Inferior parietal cortex (tissue), 1 donor: ENCODE measurements at regions not wholly inside any gene's neighbourhood (a gene's known extent, or its start where the extent isn't known, plus 50 kb on each side); places are given as distances from the start of the nearest gene placed in this dataset.
"Not testable (repeated sequence)": the region's sequence is repeated elsewhere in the genome, so short reads cannot be mapped to it uniquely, and the experiment has no call there.

Source experiments
- DNase-seq: peaks from one replicate; pipeline ENCODE4 v3.0.0-alpha.2; 2016; ENCODE audit errors: extremely low spot score

- DNase-seq: no peak
Measured at GRCh38 chr10:36496758-36497157, 628.6 kb upstream of the ANKRD30A start.

GRCh38 chr10:36494371-36494770 lies 631.0 kb upstream of the ANKRD30A start:
- DNase-seq: peak; percentile 50

DNA sequence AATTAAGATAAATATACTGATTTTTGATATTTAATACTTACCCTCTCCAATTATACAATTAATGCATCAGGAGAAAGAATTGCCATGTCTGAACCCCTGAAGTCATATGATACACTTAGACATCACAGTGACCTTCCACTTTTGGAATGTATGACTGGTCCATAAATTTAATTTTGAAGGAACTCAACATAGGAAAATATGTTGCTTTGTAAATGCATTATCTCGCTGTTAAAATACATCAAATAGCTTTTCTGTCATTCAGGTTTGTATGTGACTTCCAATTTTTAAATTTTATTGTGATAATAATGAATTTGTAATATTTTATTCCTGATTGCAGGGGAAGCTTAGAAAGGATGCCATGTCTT lies 631.9 kb upstream of the ANKRD30A start:
- no peak for DNase-seq

- DNase-seq: no peak
Measured at GRCh38 chr10:36492590-36493515, 632.5 kb upstream of the ANKRD30A start.

DNA sequence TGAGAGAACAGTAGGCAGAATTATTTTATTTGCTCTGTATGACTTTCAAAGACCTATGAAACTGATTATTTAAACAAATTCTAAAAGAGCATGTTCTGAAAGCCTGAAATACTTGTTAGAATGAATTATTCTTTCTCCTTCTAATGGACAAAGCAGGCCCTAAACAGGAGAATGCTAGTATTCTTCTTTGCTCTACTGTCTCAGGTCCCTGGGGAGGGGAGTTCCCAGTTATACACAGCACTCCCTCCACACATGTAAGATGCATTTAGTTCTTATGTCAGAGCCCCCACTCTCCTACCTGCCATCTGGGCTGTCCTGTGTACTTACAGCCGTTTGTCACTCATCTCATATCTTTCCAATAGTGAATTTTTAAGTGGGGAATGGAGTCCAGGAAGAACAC lies 633.5 kb upstream of the ANKRD30A start:
- DNase-seq: no peak

DNA sequence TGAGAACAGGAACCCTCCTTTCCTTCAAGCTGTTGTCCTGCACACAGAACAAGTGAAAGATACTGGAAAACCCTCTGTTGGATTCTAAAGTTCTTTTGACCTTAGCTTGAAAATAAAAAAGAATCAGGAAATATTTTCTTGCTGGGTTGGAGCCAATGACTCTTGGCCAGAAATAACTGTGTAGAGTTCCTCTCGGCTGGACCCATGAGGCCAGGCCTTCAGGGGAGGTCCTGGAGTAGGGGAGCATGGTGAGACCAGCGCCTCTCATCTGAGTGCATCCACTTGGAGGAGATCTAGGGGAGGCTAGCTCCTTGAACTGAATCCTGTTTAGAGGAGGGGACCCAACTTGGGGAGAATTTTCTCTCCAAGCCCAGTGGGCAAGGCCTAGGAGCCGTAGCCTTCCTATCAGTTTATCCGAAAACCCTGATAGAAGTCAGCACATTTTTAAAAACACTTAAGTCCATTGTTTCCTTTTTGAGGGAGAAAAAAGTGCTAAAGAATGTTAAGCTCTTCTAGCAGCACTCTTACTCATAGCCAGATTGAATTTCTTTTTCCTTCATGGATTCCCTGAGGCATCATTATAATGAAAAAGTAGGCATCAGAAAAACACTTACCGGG lies 635.7 kb upstream of the ANKRD30A start:
- no peak for DNase-seq

DNA sequence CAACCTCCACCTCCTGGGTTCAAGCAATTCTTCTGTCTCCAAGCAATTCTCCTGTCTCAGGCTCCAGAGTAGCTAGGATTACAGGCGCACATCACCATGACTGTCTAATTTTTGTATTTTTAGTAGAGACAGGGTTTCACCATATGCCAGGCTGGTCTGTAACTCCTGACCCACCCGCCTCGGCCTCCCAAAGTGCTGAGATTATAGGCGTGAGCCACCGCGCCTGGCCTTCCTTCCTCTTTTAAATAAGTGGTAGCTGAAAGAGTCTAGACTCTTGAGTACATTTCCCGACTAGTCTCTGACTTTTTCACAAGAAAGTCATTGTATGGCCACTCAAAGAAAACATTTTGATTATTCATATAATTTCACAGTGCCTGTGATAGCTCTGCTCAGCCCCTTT lies 636.2 kb upstream of the ANKRD30A start:
- DNase-seq: no peak

DNA sequence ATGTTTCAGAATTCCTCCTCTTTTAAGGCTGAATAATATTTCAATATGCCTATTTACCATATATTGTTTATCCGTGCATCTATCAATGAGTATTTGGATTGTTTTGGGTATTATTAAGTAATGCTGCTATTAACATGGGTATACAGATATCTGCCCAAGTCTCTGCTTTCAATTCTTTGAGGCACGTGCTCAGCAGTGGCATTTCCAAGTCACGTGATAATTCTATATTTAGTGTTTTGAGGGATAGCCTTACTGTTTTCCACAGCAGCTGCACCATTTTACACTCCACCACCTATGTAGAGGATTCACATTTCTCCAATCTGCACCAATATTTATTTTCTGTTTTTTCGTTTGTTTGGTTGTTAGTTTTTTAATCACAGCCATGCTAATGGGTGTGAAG lies 636.8 kb upstream of the ANKRD30A start:
- DNase-seq: no peak

- no peak for DNase-seq
Measured at GRCh38 chr10:36479073-36479472, 646.3 kb upstream of the ANKRD30A start.

DNA sequence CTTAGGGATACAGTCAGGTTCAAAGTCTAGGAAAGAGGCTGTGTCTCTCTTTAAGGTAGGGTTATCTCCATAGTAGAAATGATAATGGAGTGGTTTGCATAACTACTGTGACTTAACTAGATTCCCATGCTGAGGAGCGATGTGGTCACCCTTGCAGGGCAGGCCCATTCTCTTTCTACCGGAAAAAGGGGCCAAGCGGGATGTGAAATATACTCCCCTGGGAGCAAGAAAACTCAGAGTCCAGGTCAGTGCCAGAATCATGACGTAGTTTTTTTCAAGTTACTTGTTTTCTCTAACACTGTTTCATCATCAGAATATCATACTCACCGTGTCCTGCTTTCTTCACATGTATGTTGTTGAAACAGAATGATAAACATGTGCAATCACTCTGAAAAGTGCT lies 649.0 kb upstream of the ANKRD30A start:
- DNase-seq: no peak

- no peak for DNase-seq
Measured at GRCh38 chr10:36475746-36476145, 649.7 kb upstream of the ANKRD30A start.

GRCh38 chr10:36474456-36474855 lies 650.9 kb upstream of the ANKRD30A start:
- no peak for DNase-seq

DNA sequence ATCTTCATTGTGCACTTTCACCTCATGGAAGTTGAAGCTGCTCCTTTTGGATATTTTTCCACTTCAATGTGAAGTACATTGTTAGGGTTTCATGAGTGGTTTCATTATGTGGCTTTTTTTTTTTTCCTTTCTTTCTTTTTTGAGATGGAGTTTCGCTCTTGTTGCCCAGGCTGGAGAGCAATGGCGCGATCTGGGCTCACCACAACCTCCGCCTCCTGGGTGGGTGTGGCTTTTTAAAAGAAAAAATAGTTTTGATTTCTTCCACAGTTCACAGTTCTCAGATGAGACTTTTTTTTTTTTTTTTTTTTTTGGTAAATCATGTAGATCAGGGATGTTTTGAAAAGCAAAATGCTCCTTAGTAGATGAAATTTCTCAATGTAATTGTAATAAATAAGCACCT lies 652.3 kb upstream of the ANKRD30A start:
- DNase-seq: no peak

- no peak for DNase-seq
Measured at GRCh38 chr10:36469585-36469984, 655.8 kb upstream of the ANKRD30A start.

DNA sequence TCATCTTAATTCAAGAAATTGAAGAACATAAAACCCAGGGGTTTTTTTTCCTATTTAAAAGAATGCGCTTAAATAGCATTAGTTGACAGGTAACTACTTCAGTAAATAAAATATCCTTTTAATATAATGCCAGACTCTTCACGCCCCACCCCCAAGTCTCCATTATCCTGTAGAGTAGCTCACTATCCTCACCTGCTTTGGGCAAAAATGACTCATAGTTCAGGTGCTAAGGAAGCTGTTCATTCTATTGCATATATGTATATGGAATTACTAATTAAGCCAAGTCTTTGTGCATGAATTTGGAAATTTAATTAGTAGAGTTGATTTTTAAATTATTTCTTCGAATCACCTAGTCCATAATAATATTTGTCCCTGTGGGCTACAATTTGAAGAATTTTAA lies 656.8 kb upstream of the ANKRD30A start:
- no peak for DNase-seq

DNA sequence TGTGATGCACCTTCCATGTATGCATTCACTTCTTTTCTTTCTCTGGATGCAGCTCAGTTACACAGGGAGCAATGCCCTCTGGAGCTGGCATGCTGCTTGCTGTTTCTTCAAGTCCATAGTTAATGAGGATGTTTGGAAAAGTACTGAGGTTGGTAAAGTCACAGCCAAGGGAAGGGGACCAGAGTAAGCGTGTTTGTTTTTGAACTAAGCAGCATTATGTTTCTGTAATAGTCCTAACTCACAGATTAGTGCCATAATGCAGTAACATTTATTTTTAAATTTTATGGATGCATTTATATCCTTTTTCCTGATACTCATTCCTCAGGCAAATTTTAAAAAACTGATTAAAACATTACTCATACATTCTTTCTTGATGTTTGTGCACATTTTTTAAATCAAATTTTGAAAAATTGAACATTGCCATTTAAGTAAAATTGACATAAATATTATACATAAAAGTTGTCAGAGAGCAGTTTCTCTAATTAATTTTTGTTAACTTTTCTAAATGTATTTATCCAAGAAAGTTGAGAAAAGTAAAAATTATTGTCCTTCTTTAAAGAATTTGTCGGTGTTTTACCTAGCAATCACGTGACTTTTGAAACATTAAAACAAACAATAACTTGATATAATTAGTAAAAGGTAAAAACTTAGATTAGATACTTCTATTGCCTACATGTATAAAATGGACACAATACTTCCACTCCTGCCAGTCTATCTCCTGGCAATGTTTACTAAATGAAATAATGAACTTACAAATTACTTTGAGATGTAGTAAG lies 659.6 kb upstream of the ANKRD30A start:
- DNase-seq: no peak

DNA sequence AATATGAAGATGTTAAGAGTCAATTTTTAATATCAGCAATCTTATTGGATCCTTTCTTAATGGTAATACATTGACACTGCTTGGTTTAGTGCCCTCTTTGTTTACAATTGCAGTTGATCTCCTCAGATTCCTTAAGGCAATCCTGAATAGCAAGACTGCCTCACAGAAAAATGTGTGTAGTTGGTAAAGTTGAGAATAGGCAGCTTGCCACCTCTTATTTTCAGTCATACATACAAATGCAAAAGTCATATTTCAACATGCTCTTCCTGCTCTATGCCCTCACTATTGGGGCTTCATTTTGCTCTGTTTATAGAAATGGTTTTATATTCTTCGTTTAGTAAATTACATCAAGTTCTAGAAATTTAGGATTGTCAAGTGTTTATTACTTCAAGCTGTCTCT lies 661.1 kb upstream of the ANKRD30A start:
- no peak for DNase-seq

GRCh38 chr10:36463390-36463789 lies 662.0 kb upstream of the ANKRD30A start:
- DNase-seq: no peak

GRCh38 chr10:36462194-36462593 lies 663.2 kb upstream of the ANKRD30A start:
- no peak for DNase-seq

- DNase-seq: not testable (repeated sequence)
Measured at GRCh38 chr10:36458437-36458836, 667.0 kb upstream of the ANKRD30A start.

DNA sequence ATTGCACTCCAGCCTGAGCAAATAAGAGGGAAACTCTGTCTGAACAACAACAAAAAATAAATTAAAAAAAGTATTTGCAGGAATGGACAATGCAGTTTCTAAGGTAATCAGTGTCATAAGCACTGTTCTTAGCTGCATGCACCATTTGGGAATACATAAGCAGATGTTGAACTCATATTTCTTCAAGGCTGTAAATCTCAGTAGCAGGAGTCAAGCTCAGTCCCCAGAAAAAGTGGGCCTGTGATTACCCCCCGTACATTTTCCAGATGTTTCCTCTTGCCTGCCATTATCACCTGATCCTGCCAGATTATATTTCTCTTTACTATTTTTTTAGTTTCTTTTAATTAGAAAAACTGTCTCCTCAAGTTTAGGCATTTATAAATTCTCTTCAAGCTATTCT lies 667.6 kb upstream of the ANKRD30A start:
- no peak for DNase-seq

GRCh38 chr10:36455526-36456133 lies 669.8 kb upstream of the ANKRD30A start:
- DNase-seq: no peak
